Suprapubic skin (tissue), 4 donors: ENCODE measurements at regions not wholly inside any gene's neighbourhood (a gene's known extent, or its start where the extent isn't known, plus 50 kb on each side); places are given as distances from the start of the nearest gene placed in this dataset.

Experiments used
- DNase-seq, 2 donors: peaks; one replicate each; pipeline ENCODE4 v3.0.0-alpha.2; 2019; ENCODE audit warnings: low spot score in 2 of 2
- H3K27ac ChIP-seq: fragments of 200-600 bp; sonication (generic); one replicate; pipeline ENCODE4 v1.5.1; 2019
- H3K27me3 ChIP-seq: fragments of 200-600 bp; sonication (generic); one replicate; pipeline ENCODE4 v1.5.1; 2019
- H3K36me3 ChIP-seq: fragments of 200-600 bp; sonication (generic); one replicate; pipeline ENCODE4 v1.5.1; 2019
- H3K4me1 ChIP-seq: fragments of 200-600 bp; sonication (generic); one replicate; pipeline ENCODE4 v1.5.1; 2019
- H3K4me3 ChIP-seq: fragments of 200-600 bp; sonication (generic); one replicate; pipeline ENCODE4 v1.5.1; 2019; ENCODE audit warnings: mild to moderate bottlenecking
- H3K9me3 ChIP-seq: fragments of 200-600 bp; sonication (generic); one replicate; pipeline ENCODE4 v1.5.1; 2019
- EP300 ChIP-seq: sonication (generic); formaldehyde crosslinking; IDR thresholded peaks from one replicate; pipeline ENCODE4 v1.6.1; 2017; ENCODE audit warnings: antibody characterized with exemption
- POLR2A ChIP-seq, 2 donors: fragments of 450-650 bp; IDR thresholded peaks; one replicate each; pipeline ENCODE4 v1.6.1; 2017; ENCODE audit warnings: antibody characterized with exemption in 2 of 2, mild to moderate bottlenecking in 2 of 2, moderate library complexity in 2 of 2
- POLR2AphosphoS5 ChIP-seq, 3 donors: sonication (generic); formaldehyde crosslinking; IDR thresholded peaks; one replicate each; pipeline ENCODE4 v1.6.1; 2017; ENCODE audit warnings: antibody characterized with exemption in 3 of 3
- WGBS: methylation state at CpG from one replicate; pipeline ENCODE4 v1.1.5; 2018; 5-methylcytosine and 5-hydroxymethylcytosine counted together
- TF ChIP-seq, protein P1 (sequence below), 2 donors: fragments of 200-600 bp in 1 of 2; fragments of 450-650 bp in 1 of 2; sonication (generic) in 1 of 2; IDR thresholded peaks; one replicate each; pipeline ENCODE4 v1.5.1; 2016 to 2019; ENCODE audit warnings: antibody characterized with exemption in 2 of 2, mild to moderate bottlenecking in 1 of 2, moderate library complexity in 1 of 2

DNA sequence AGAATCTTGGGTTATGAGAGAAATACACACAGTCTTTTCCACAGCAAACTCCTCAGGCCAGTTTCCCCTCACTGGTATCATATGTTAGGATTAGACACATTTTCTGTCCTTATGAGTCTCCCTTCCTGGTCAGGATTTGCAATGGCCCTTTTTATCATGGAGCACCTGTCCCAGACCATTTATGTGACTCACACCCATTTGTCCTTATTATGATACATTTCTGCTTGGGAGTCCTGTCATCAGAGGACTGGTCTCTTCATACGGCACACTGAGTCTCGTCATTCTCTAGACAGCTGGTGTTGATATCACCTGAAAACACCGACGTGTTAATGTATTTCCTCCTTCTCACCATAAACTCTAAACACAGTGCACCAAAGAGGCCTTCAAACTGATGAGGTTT is 105.0 kb upstream of the SYT6 start:
- H3K4me3 ChIP-seq: no peak overlapping the region
- TF ChIP-seq POLR2A (IDR thresholded peaks at IDR 0.05) (no peak), EP300 (no peak), POLR2AphosphoS5 (IDR thresholded peaks at IDR 0.05) (no peak)
- TF ChIP-seq, protein P1, sequence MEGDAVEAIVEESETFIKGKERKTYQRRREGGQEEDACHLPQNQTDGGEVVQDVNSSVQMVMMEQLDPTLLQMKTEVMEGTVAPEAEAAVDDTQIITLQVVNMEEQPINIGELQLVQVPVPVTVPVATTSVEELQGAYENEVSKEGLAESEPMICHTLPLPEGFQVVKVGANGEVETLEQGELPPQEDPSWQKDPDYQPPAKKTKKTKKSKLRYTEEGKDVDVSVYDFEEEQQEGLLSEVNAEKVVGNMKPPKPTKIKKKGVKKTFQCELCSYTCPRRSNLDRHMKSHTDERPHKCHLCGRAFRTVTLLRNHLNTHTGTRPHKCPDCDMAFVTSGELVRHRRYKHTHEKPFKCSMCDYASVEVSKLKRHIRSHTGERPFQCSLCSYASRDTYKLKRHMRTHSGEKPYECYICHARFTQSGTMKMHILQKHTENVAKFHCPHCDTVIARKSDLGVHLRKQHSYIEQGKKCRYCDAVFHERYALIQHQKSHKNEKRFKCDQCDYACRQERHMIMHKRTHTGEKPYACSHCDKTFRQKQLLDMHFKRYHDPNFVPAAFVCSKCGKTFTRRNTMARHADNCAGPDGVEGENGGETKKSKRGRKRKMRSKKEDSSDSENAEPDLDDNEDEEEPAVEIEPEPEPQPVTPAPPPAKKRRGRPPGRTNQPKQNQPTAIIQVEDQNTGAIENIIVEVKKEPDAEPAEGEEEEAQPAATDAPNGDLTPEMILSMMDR (IDR thresholded peaks at IDR 0.05): no peak
- H3K9me3 ChIP-seq: no peaks in the 10 kb centered on the region
- DNase-seq: no peak
- H3K36me3 ChIP-seq: no peaks in the 10 kb centered on the region
- H3K27me3 ChIP-seq: peaks cover 18% of the 10 kb centered on the region
- no peaks in the 10 kb centered on the region for H3K4me1 ChIP-seq
- H3K27ac ChIP-seq: no peak overlapping the region
- 79% methylated on average over 4 of the region's 4 CpGs for WGBS

DNA sequence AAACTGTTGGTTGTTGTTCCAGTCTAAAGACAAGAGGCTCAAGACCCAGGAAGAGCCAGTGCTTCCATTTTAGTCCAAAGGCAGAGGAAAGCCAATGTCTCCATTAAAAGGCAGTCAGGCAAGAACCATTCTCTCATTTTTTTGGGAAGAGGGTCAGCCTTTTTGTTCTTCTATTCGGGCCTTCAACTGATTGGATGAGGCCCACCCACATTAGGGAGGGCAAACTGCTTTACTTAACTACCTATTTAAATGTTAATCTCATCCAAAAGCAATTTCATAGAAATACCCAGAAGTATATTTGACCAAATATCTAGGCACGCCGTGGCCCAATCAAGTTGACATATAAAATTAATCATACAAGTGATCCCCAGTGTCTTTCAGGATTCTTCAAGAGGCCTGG is 104.4 kb upstream of the SYT6 start:
- WGBS: 97% methylated on average over 3 of the region's 3 CpGs
- Histone ChIP-seq H3K27ac (no peak overlapping the region), H3K27me3 (peaks cover 18% of the 10 kb centered on the region), H3K9me3 (no peaks in the 10 kb centered on the region), H3K4me1 (no peaks in the 10 kb centered on the region), H3K36me3 (no peaks in the 10 kb centered on the region), H3K4me3 (no peak overlapping the region)
- DNase-seq: no peak
- TF ChIP-seq POLR2A (IDR thresholded peaks at IDR 0.05): no peak
- no peak for TF ChIP-seq EP300
- no peak for TF ChIP-seq POLR2AphosphoS5 (IDR thresholded peaks at IDR 0.05)
- TF ChIP-seq, protein P1 (IDR thresholded peaks at IDR 0.05): no peak

DNA sequence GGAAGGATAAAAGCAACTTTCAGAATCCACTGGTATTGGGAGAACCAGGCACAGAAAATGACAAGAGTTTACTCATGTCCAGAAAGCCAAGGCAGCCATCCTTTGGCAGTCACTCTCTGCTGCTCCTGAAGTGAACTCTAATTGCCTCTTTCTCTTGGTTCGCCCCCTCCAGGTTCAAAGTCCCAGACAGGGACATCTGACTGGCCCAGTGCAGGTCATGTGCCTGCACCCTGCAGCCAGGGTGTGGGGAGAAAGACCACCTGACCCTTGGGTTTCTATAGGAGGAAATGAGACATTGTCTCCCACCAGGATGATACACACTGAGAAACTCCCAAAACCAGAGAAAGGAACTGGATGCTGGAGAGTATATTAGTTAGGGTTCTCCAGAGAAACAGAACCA is 103.9 kb upstream of the SYT6 start:
- Histone ChIP-seq H3K4me3 (no peak overlapping the region), H3K9me3 (no peaks in the 10 kb centered on the region), H3K27me3 (peaks cover 18% of the 10 kb centered on the region), H3K4me1 (no peaks in the 10 kb centered on the region), H3K27ac (no peak overlapping the region), H3K36me3 (no peaks in the 10 kb centered on the region)
- DNase-seq: no peak
- WGBS: 92% methylated on average over 1 of the region's 1 CpG
- TF ChIP-seq POLR2AphosphoS5 (IDR thresholded peaks at IDR 0.05): no peak
- TF ChIP-seq, protein P1 (IDR thresholded peaks at IDR 0.05): no peak
- TF ChIP-seq POLR2A (IDR thresholded peaks at IDR 0.05): no peak
- no peak for TF ChIP-seq EP300

DNA sequence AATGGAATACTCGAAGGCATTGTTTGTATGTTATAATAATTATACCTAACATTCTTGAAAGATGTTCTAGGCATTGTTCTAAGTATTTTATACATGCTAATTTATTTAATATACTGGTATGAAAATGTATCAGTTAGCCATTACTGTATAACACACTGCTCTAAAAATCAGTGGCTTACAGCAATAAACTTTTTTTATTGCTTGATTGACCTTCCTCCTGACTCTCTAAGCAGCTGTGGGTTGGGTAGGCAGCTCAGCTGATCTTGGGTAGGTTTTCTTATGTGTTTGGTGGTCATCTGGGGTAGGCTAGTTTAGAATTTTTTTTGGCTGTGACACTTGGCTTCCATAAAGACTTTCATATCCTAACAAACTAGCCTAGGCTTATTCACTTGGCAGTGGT is 100.2 kb upstream of the SYT6 start:
- WGBS: 87% methylated on average over 1 of the region's 1 CpG

DNA sequence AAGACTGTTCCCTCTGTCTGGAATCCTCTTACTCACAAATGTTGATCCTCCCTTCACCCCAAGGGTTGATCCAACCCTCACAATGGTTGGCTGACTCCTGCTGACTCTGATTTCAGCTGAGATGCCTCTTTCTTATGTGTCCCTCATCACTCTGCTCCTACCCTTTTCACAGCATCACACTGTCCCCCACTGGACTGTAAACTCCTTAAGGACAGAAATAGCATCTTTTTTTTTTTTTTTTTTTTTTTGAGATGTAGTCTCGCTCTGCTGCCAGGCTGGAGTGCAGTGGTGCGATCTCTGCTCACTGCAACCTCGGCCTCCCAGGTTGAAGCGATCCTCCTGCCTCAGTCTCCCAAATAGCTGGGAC is 97.9 kb upstream of the SYT6 start:
- no peaks in the 10 kb centered on the region for H3K36me3 ChIP-seq
- no peak overlapping the region for H3K27ac ChIP-seq
- no peaks in the 10 kb centered on the region for H3K4me1 ChIP-seq
- H3K4me3 ChIP-seq: no peak overlapping the region
- no peaks in the 10 kb centered on the region for H3K9me3 ChIP-seq
- WGBS: 96% methylated on average over 4 of the region's 4 CpGs
- no peaks in the 10 kb centered on the region for H3K27me3 ChIP-seq
- no peak for TF ChIP-seq POLR2A (IDR thresholded peaks at IDR 0.05)
- TF ChIP-seq, protein P1 (IDR thresholded peaks at IDR 0.05): no peak
- no peak for TF ChIP-seq EP300
- DNase-seq: no peak

More for the DNA sequence above, 100.2 kb upstream of the SYT6 start:
- Histone ChIP-seq H3K4me3 (no peak overlapping the region), H3K9me3 (no peaks in the 10 kb centered on the region), H3K4me1 (no peaks in the 10 kb centered on the region), H3K36me3 (no peaks in the 10 kb centered on the region), H3K27ac (no peak overlapping the region), H3K27me3 (no peaks in the 10 kb centered on the region)
- DNase-seq: no peak
- TF ChIP-seq, protein P1 (IDR thresholded peaks at IDR 0.05): no peak
- TF ChIP-seq POLR2A (IDR thresholded peaks at IDR 0.05) (no peak), POLR2AphosphoS5 (IDR thresholded peaks at IDR 0.05) (no peak), EP300 (no peak)
